ENCODE measurements at regions not wholly inside any gene's neighbourhood (a gene's known extent, or its start where the extent isn't known, plus 50 kb on each side); places are given as distances from the start of the nearest gene placed in this dataset.

DNA sequence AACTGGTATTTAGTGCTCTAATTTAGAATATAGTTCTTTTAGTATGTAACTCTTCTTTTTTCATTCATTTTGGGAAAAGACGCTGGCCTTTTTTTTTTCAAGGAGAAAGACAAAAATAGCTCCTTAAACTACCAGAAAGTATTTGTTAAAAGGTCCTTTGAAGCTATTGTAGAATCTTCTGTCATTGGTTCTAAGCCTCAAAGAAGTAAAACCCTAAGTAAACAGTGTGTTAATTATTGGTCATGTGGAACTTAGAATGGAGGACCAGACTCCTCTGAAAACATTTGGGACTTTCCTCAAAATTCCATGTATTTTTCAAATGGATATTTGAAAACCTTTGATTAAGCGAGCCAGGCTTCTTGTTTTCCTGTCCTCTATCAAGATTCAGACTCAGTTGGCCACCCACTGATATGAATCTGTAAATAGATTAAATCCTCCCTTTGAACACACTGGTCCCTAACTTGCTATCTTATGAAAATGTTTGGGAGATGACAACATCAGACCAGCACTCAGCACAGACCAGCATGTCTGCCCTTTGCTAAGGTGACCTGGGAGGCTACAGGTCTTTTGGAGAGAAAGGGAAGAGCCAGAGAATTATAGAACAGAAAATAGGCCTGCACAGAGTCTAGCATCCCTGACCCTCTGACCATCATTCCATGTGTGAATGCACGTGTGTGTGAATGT lies 120.3 kb upstream of the GATA6 start:
- H3K9ac ChIP-seq (ENCODE audit: low read depth in 1 of 2, low read length in 2 of 2): no peak overlapping the region
- H3K9me3 ChIP-seq (ENCODE audit: control insufficient read depth in 1 of 2, low read length in 2 of 2): no peaks in the 10 kb centered on the region
- H3K4me1 ChIP-seq (ENCODE audit: control insufficient read depth in 1 of 2, insufficient read depth in 2 of 2, low read length in 2 of 2): peaks cover 26 to 38% of the 10 kb centered on the region in 2 donors
- no peak overlapping the region for H3K27ac ChIP-seq (ENCODE audit: low read depth, low read length)
- no peaks in the 10 kb centered on the region for H3K36me3 ChIP-seq (ENCODE audit: control insufficient read depth in 1 of 2, insufficient read depth in 2 of 2, low read length in 2 of 2)
- H3K27me3 ChIP-seq (ENCODE audit: control insufficient read depth in 1 of 2, insufficient read depth in 2 of 2, low read length in 2 of 2): no peaks in the 10 kb centered on the region
- H3K4me3 ChIP-seq (ENCODE audit: low read depth in 1 of 2, low read length in 2 of 2): no peak overlapping the region

DNA sequence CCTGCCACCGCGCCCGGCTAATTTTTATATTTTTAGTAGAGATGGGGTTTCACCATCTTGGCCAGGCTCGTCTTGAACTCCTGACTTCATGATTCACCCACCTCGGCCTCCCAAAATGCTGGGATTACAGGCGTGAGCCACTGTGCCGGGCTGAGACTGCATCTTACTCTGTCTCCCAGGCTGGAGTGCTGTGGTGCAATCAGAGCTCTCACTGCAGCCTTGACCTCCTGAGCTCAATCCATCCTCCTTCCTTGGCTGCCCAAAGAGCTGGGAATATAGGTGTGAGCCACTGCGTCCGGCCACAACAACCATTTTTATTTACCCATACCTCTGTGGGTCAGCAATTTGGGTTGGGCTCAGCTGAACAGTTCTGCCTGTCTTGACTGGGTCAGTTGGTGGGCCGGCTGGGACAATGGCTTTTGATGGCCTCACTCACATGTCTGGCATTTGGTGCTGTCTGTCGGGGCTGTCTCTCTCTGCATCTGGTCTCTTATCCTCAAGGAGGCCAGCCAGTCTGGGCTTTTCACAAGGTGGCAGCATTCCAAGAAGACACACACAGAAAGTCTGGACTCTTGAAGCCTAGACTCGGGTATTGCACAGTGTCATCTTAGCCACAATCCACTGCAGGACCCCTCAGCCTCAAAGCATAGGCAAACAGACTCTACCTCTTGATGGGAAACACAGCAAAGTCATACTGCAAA lies 116.8 kb upstream of the GATA6 start:
- H3K27ac ChIP-seq (ENCODE audit: low read depth, low read length): no peak overlapping the region
- no peak overlapping the region for H3K9ac ChIP-seq (ENCODE audit: low read depth in 1 of 2, low read length in 2 of 2)
- H3K4me1 ChIP-seq (ENCODE audit: control insufficient read depth in 1 of 2, insufficient read depth in 2 of 2, low read length in 2 of 2): peaks cover 6 to 13% of the 10 kb centered on the region in 2 donors
- no peak overlapping the region for H3K4me3 ChIP-seq (ENCODE audit: low read depth in 1 of 2, low read length in 2 of 2)
- H3K27me3 ChIP-seq (ENCODE audit: control insufficient read depth in 1 of 2, insufficient read depth in 2 of 2, low read length in 2 of 2): no peaks in the 10 kb centered on the region
- H3K36me3 ChIP-seq (ENCODE audit: control insufficient read depth in 1 of 2, insufficient read depth in 2 of 2, low read length in 2 of 2): no peaks in the 10 kb centered on the region
- H3K9me3 ChIP-seq (ENCODE audit: control insufficient read depth in 1 of 2, low read length in 2 of 2): no peaks in the 10 kb centered on the region

DNA sequence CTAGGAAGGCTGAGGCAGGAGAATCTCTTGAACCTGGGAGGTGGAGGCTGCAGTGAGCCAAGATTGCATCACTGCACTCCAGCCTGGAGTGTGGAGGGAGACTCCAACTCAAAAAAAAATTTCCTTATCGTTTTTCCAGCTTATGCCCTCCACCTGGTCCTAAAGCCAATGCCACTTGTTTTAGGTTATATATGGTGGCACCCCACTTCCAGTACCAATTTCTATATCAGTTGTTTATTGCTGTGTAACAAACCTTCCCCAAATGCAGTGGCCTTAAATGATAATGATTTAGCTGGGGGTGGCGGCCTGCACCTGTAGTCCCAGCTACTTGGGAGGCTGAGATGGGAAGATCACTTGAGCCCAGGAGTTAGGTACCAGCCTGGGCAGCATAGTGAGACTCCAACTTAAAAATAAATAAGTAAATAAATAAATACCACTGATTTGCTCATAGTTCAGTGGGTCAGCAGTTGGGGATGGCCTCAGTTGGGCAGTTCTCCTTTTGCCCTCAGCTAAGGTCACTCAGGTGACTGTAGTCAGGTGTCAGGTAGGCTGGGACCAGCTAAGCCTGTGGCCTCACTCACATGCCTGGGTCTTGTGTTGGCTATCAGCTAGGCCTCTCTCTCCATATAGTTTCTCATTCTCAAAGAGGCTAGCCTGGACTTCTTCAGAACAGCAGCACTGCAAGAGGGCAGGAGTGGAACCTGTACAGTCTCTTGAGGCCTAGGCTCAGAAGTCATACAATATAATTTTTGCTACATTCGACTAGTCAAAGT lies 113.7 kb upstream of the GATA6 start:
- H3K9ac ChIP-seq (ENCODE audit: low read depth in 1 of 2, low read length in 2 of 2): no peak overlapping the region
- H3K27me3 ChIP-seq (ENCODE audit: control insufficient read depth in 1 of 2, insufficient read depth in 2 of 2, low read length in 2 of 2): no peaks in the 10 kb centered on the region
- H3K4me3 ChIP-seq (ENCODE audit: low read depth in 1 of 2, low read length in 2 of 2): no peak overlapping the region
- no peak overlapping the region for H3K27ac ChIP-seq (ENCODE audit: low read depth, low read length)
- H3K4me1 ChIP-seq (ENCODE audit: control insufficient read depth in 1 of 2, insufficient read depth in 2 of 2, low read length in 2 of 2): peaks cover 0 to 5% of the 10 kb centered on the region in 2 donors
- H3K9me3 ChIP-seq (ENCODE audit: control insufficient read depth in 1 of 2, low read length in 2 of 2): no peaks in the 10 kb centered on the region
- H3K36me3 ChIP-seq (ENCODE audit: control insufficient read depth in 1 of 2, insufficient read depth in 2 of 2, low read length in 2 of 2): no peaks in the 10 kb centered on the region

DNA sequence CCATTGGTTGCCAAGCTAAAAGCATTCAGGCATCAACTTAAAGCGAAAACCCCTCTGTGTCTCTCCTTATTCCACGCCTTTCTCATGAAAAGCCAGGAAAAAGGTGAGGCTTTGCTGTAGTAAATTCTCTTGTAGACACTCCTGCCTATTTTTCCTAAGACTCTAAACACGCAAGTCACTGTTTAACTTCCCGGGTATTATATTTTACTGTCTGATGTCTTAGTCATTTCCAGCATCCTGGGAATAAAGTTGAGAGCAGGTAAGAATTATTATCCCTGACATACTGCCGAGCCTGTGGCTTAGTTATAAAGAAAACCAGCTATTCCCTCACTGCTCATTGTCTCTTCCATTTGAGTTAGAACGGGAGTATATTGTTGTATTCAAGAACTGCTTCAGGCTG lies 112.4 kb upstream of the GATA6 start:
- Histone ChIP-seq H3K27me3 (ENCODE audit: control insufficient read depth in 1 of 2, insufficient read depth in 2 of 2, low read length in 2 of 2) (no peaks in the 10 kb centered on the region), H3K36me3 (ENCODE audit: control insufficient read depth in 1 of 2, insufficient read depth in 2 of 2, low read length in 2 of 2) (no peaks in the 10 kb centered on the region), H3K4me1 (ENCODE audit: control insufficient read depth in 1 of 2, insufficient read depth in 2 of 2, low read length in 2 of 2) (peaks cover 0 to 6% of the 10 kb centered on the region in 2 donors), H3K9ac (ENCODE audit: low read depth in 1 of 2, low read length in 2 of 2) (no peak overlapping the region), H3K4me3 (ENCODE audit: low read depth in 1 of 2, low read length in 2 of 2) (no peak overlapping the region), H3K27ac (ENCODE audit: low read depth, low read length) (no peak overlapping the region), H3K9me3 (ENCODE audit: control insufficient read depth in 1 of 2, low read length in 2 of 2) (no peaks in the 10 kb centered on the region)

DNA sequence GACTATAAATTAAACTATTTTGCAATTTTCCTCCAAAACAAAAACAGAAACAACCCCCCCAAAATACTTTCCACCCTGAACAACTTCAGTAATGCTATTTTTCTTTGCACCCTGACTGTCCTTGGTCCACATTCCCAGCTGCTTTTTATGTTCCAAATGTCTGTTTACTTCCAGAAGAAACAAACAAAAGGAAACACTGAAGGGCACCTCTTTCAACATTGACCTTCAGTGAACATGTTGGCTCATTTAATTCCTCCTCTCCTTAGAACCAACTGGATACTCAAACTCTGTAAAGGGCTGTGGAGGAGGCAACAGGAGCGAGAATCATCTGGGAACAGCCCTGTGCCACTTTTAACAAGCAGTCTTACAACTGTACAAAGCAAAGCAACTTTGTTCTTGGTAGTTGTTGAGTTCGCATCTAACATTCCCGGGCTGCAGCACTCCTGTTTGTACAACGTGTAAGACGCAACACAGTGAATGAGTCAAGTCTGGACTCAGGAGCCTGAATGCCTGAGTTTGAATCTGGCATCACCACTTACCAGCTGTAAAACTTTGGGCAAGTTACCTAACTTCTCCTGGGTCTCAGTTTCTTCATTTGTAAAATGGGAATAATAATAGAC lies 111.4 kb upstream of the GATA6 start:
- no peak overlapping the region for H3K27ac ChIP-seq (ENCODE audit: low read depth, low read length)

GRCh38 chr18:22060361-22060760 lies 109.0 kb upstream of the GATA6 start:
- no peak overlapping the region for H3K27ac ChIP-seq (ENCODE audit: low read depth, low read length)
- H3K9ac ChIP-seq (ENCODE audit: low read depth in 1 of 2, low read length in 2 of 2): no peak overlapping the region
- H3K9me3 ChIP-seq (ENCODE audit: control insufficient read depth in 1 of 2, low read length in 2 of 2): no peaks in the 10 kb centered on the region
- H3K36me3 ChIP-seq (ENCODE audit: control insufficient read depth in 1 of 2, insufficient read depth in 2 of 2, low read length in 2 of 2): no peaks in the 10 kb centered on the region
- no peaks in the 10 kb centered on the region for H3K27me3 ChIP-seq (ENCODE audit: control insufficient read depth in 1 of 2, insufficient read depth in 2 of 2, low read length in 2 of 2)
- no peak overlapping the region for H3K4me3 ChIP-seq (ENCODE audit: low read depth in 1 of 2, low read length in 2 of 2)
- peaks cover 0 to 13% of the 10 kb centered on the region in 2 donors for H3K4me1 ChIP-seq (ENCODE audit: control insufficient read depth in 1 of 2, insufficient read depth in 2 of 2, low read length in 2 of 2)

More for the DNA sequence above, 111.4 kb upstream of the GATA6 start:
- peaks cover 0 to 11% of the 10 kb centered on the region in 2 donors for H3K4me1 ChIP-seq (ENCODE audit: control insufficient read depth in 1 of 2, insufficient read depth in 2 of 2, low read length in 2 of 2)
- no peaks in the 10 kb centered on the region for H3K36me3 ChIP-seq (ENCODE audit: control insufficient read depth in 1 of 2, insufficient read depth in 2 of 2, low read length in 2 of 2)
- no peak overlapping the region for H3K9ac ChIP-seq (ENCODE audit: low read depth in 1 of 2, low read length in 2 of 2)
- no peak overlapping the region for H3K4me3 ChIP-seq (ENCODE audit: low read depth in 1 of 2, low read length in 2 of 2)
- no peaks in the 10 kb centered on the region for H3K27me3 ChIP-seq (ENCODE audit: control insufficient read depth in 1 of 2, insufficient read depth in 2 of 2, low read length in 2 of 2)
- H3K9me3 ChIP-seq (ENCODE audit: control insufficient read depth in 1 of 2, low read length in 2 of 2): no peaks in the 10 kb centered on the region

- Histone ChIP-seq H3K9me3 (ENCODE audit: control insufficient read depth in 1 of 2, low read length in 2 of 2) (no peaks in the 10 kb centered on the region), H3K27ac (ENCODE audit: low read depth, low read length) (no peak overlapping the region), H3K9ac (ENCODE audit: low read depth in 1 of 2, low read length in 2 of 2) (no peak overlapping the region), H3K4me1 (ENCODE audit: control insufficient read depth in 1 of 2, insufficient read depth in 2 of 2, low read length in 2 of 2) (peaks cover 0 to 13% of the 10 kb centered on the region in 2 donors), H3K27me3 (ENCODE audit: control insufficient read depth in 1 of 2, insufficient read depth in 2 of 2, low read length in 2 of 2) (no peaks in the 10 kb centered on the region), H3K36me3 (ENCODE audit: control insufficient read depth in 1 of 2, insufficient read depth in 2 of 2, low read length in 2 of 2) (no peaks in the 10 kb centered on the region), H3K4me3 (ENCODE audit: low read depth in 1 of 2, low read length in 2 of 2) (no peak overlapping the region)
Observed at GRCh38 chr18:22063102-22063501, 106.3 kb upstream of the GATA6 start.

DNA sequence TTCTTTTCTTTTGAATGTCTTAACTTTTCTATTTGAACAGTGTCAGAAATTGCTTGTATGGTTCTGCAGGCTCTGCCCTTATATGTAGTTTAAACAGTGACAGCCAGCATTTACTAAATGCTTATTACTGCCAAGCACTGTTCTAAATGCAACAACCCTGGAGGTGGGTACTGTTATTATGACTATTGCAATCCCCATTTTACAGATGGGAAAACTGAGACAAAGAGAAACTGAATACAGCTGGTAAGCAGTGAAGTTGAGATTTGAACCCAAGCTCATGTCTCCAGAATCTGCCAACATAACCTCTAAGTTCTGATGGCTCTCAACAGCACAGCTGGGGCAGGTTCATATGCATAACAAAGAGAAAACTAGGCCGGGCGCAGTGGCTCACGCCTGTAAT lies 105.7 kb upstream of the GATA6 start:
- no peak overlapping the region for H3K27ac ChIP-seq (ENCODE audit: low read depth, low read length)
- H3K9ac ChIP-seq (ENCODE audit: low read depth in 1 of 2, low read length in 2 of 2): no peak overlapping the region
- H3K4me1 ChIP-seq (ENCODE audit: control insufficient read depth in 1 of 2, insufficient read depth in 2 of 2, low read length in 2 of 2): peaks cover 0 to 13% of the 10 kb centered on the region in 2 donors
- H3K9me3 ChIP-seq (ENCODE audit: control insufficient read depth in 1 of 2, low read length in 2 of 2): no peaks in the 10 kb centered on the region
- no peaks in the 10 kb centered on the region for H3K27me3 ChIP-seq (ENCODE audit: control insufficient read depth in 1 of 2, insufficient read depth in 2 of 2, low read length in 2 of 2)
- no peaks in the 10 kb centered on the region for H3K36me3 ChIP-seq (ENCODE audit: control insufficient read depth in 1 of 2, insufficient read depth in 2 of 2, low read length in 2 of 2)
- no peak overlapping the region for H3K4me3 ChIP-seq (ENCODE audit: low read depth in 1 of 2, low read length in 2 of 2)

GRCh38 chr18:22064581-22064980 lies 104.8 kb upstream of the GATA6 start:
- Histone ChIP-seq H3K4me1 (ENCODE audit: control insufficient read depth in 1 of 2, insufficient read depth in 2 of 2, low read length in 2 of 2) (peaks cover 0 to 13% of the 10 kb centered on the region in 2 donors), H3K9me3 (ENCODE audit: control insufficient read depth in 1 of 2, low read length in 2 of 2) (no peaks in the 10 kb centered on the region), H3K9ac (ENCODE audit: low read depth in 1 of 2, low read length in 2 of 2) (no peak overlapping the region), H3K27me3 (ENCODE audit: control insufficient read depth in 1 of 2, insufficient read depth in 2 of 2, low read length in 2 of 2) (no peaks in the 10 kb centered on the region), H3K27ac (ENCODE audit: low read depth, low read length) (no peak overlapping the region), H3K36me3 (ENCODE audit: control insufficient read depth in 1 of 2, insufficient read depth in 2 of 2, low read length in 2 of 2) (no peaks in the 10 kb centered on the region), H3K4me3 (ENCODE audit: low read depth in 1 of 2, low read length in 2 of 2) (no peak overlapping the region)

- Histone ChIP-seq H3K36me3 (ENCODE audit: control insufficient read depth in 1 of 2, insufficient read depth in 2 of 2, low read length in 2 of 2) (no peaks in the 10 kb centered on the region), H3K4me1 (ENCODE audit: control insufficient read depth in 1 of 2, insufficient read depth in 2 of 2, low read length in 2 of 2) (peaks cover 0 to 12% of the 10 kb centered on the region in 2 donors), H3K9me3 (ENCODE audit: control insufficient read depth in 1 of 2, low read length in 2 of 2) (no peaks in the 10 kb centered on the region), H3K27ac (ENCODE audit: low read depth, low read length) (no peak overlapping the region), H3K27me3 (ENCODE audit: control insufficient read depth in 1 of 2, insufficient read depth in 2 of 2, low read length in 2 of 2) (no peaks in the 10 kb centered on the region), H3K4me3 (ENCODE audit: low read depth in 1 of 2, low read length in 2 of 2) (no peak overlapping the region), H3K9ac (ENCODE audit: low read depth in 1 of 2, low read length in 2 of 2) (no peak overlapping the region)
Observed at GRCh38 chr18:22065311-22065710, 104.1 kb upstream of the GATA6 start.
